ENCODE measurements at regions not wholly inside any gene's neighbourhood (a gene's known extent, or its start where the extent isn't known, plus 50 kb on each side); places are given as distances from the start of the nearest gene placed in this dataset.

GRCh38 chr15:94177112-94177511, 54.2 kb upstream of the MCTP2 start:
- no peak for TF ChIP-seq CTCF (IDR thresholded peaks at IDR 0.05)
- TF ChIP-seq POLR2A (IDR thresholded peaks at IDR 0.05) = no peak
